Hepatocyte (in vitro differentiated cells): ENCODE measurements at regions not wholly inside any gene's neighbourhood (a gene's known extent, or its start where the extent isn't known, plus 50 kb on each side); places are given as distances from the start of the nearest gene placed in this dataset.

Experiments used
- CTCF ChIP-seq: fragments of 200-600 bp; sonication (generic); IDR thresholded peaks from 2 replicates; pipeline ENCODE4 v1.5.1; 2016; ENCODE audit warnings: antibody characterized with exemption, mild to moderate bottlenecking; ENCODE audit not compliant: poor library complexity
- EZH2 ChIP-seq: fragments of 200-600 bp; sonication (generic); IDR thresholded peaks from 2 replicates; pipeline ENCODE4 v1.6.1; 2016; ENCODE audit warnings: antibody characterized with exemption, mild to moderate bottlenecking, borderline replicate concordance

- no peak for TF ChIP-seq CTCF
- TF ChIP-seq EZH2 = no peak
Observed at GRCh38 chr5:103414604-103415003, 148.0 kb downstream of the NUDT12 start.
